SK-N-SH (cell line): ENCODE measurements at regions not wholly inside any gene's neighbourhood (a gene's known extent, or its start where the extent isn't known, plus 50 kb on each side); places are given as distances from the start of the nearest gene placed in this dataset.

Experiments used
- CTCF ChIA-PET: fragments of 300-600, 350-600 bp; formaldehyde crosslinking; extraction: SDS; loops from one replicate; lab custom pipeline; 2021; lab: Yijun Ruan, JAX
- POLR2A ChIA-PET: fragments of 350-600 bp; sonication (Branson Sonifier 250); formaldehyde crosslinking; extraction: SDS; loops from one replicate; lab custom pipeline; 2020; ENCODE audit warnings: antibody characterized with exemption, inconsistent platforms; lab: Yijun Ruan, JAX
- DNase-seq: peaks from one replicate; pipeline ENCODE4 v3.0.0; 2012
- H2AFZ ChIP-seq: fragments of 200-600 bp; sonication (generic); 2 replicates; pipeline ENCODE4 v1.8.1; 2016; ENCODE audit warnings: antibody characterized with exemption, mild to moderate bottlenecking, low read depth
- H3F3A ChIP-seq: fragments of 200-600 bp; sonication (generic); replicated peaks from 2 replicates; pipeline ENCODE3; 2016; ENCODE audit warnings: antibody characterized with exemption, mild to moderate bottlenecking; ENCODE audit not compliant: insufficient read depth
- H3K27ac ChIP-seq, 2 experiments: fragments of 200-500 bp in 1 of 2; fragments of 200-600 bp in 1 of 2; sonication (Bioruptor generic) in 1 of 2; sonication (generic), shearing (Covaris generic) in 1 of 2; 2 replicates each; pipeline versions ENCODE4 v1.5.1 to v1.6.1; 2014 to 2016; ENCODE audit warnings: low read depth in 2 of 2, inconsistent platforms in 1 of 2, low read length in 1 of 2, mild to moderate bottlenecking in 1 of 2, mixed read lengths in 1 of 2
- H3K27me3 ChIP-seq: fragments of 200-600 bp; sonication (generic), shearing (Covaris generic); 2 replicates; pipeline ENCODE4 v1.6.1; 2016; ENCODE audit warnings: mixed run types; ENCODE audit not compliant: insufficient read depth
- H3K36me3 ChIP-seq, 2 experiments: fragments of 200-500 bp in 1 of 2; fragments of 200-600 bp in 1 of 2; sonication (Bioruptor generic) in 1 of 2; sonication (generic) in 1 of 2; replicated peaks in 1 of 2; 2 replicates each; pipeline versions ENCODE3 to v1.5.1; 2014 to 2016; ENCODE audit warnings: low read length in 1 of 2, mild to moderate bottlenecking in 1 of 2; ENCODE audit not compliant: insufficient read depth in 2 of 2, control insufficient read depth in 1 of 2
- H3K4me1 ChIP-seq, 2 experiments: fragments of 200-500 bp in 1 of 2; fragments of 200-600 bp in 1 of 2; sonication (Bioruptor generic) in 1 of 2; sonication (generic), shearing (Covaris generic) in 1 of 2; 2 replicates each; pipeline versions ENCODE4 v1.5.1 to v1.6.1; 2014 to 2016; ENCODE audit warnings: low read depth in 1 of 2, low read length in 1 of 2, mixed run types in 1 of 2; ENCODE audit not compliant: insufficient read depth in 2 of 2, control insufficient read depth in 1 of 2
- H3K4me2 ChIP-seq: fragments of 200-600 bp; sonication (generic), shearing (Covaris generic); 2 replicates; pipeline ENCODE4 v1.6.1; 2017; ENCODE audit warnings: mixed run types
- H3K4me3 ChIP-seq, 2 experiments: fragments of 200-500 bp in 1 of 2; fragments of 200-600 bp in 1 of 2; sonication (Bioruptor generic) in 1 of 2; sonication (generic), shearing (Covaris generic) in 1 of 2; 2 replicates each; pipeline versions ENCODE4 v1.5.1 to v1.8.1; 2014 to 2016; ENCODE audit warnings: low read depth in 2 of 2, inconsistent platforms in 1 of 2, low read length in 1 of 2, mild to moderate bottlenecking in 1 of 2, mixed read lengths in 1 of 2, moderate library complexity in 1 of 2
- H3K79me2 ChIP-seq: fragments of 200-600 bp; sonication (generic); 2 replicates; pipeline ENCODE4 v1.8.1; 2017; ENCODE audit warnings: mild to moderate bottlenecking; ENCODE audit not compliant: insufficient read depth
- H3K9ac ChIP-seq: fragments of 200-600 bp; sonication (generic); 2 replicates; pipeline ENCODE4 v1.6.1; 2017; ENCODE audit warnings: mixed run types
- H3K9me2 ChIP-seq: fragments of 200-600 bp; sonication (generic); 2 replicates; pipeline ENCODE4 v1.6.1; 2017; ENCODE audit warnings: mixed run types
- H3K9me3 ChIP-seq: fragments of 200-600 bp; sonication (generic); 2 replicates; pipeline ENCODE4 v1.6.1; 2017; ENCODE audit warnings: mixed run types, mild to moderate bottlenecking, moderate library complexity
- H4K20me1 ChIP-seq: fragments of 200-600 bp; sonication (generic); 2 replicates; pipeline ENCODE4 v1.6.1; 2017; ENCODE audit warnings: mild to moderate bottlenecking, mixed run types; ENCODE audit not compliant: insufficient read depth
- CHD2 ChIP-seq: fragments of 150-350 bp; IDR thresholded peaks from 2 replicates; pipeline ENCODE4 v1.6.1; 2018; ENCODE audit warnings: low read length; ENCODE audit not compliant: partially characterized antibody
- EP300 ChIP-seq, 2 experiments: IDR thresholded peaks; 2 replicates each; pipeline versions ENCODE4 v1.4.0 to v1.6.1; 2012; ENCODE audit warnings: borderline replicate concordance in 1 of 2, low read depth in 1 of 2, low read length in 1 of 2
- FOXJ3 ChIP-seq: sonication (generic); formaldehyde crosslinking; IDR thresholded peaks from 2 replicates; pipeline ENCODE4 v1.5.1; 2020; ENCODE audit warnings: mild to moderate bottlenecking, missing genetic modification reagents
- JUND ChIP-seq: IDR thresholded peaks from 2 replicates; pipeline ENCODE4 v1.4.0; 2012
- MXI1 ChIP-seq: IDR thresholded peaks from 2 replicates; pipeline ENCODE4 v1.6.1; 2012; ENCODE audit warnings: mild to moderate bottlenecking, low read depth, low read length, improper control_type of control experiment
- NFIC ChIP-seq: IDR thresholded peaks from 2 replicates; pipeline ENCODE4 v1.4.0; 2012; ENCODE audit warnings: borderline replicate concordance
- POLR2AphosphoS5 ChIP-seq: IDR thresholded peaks from 2 replicates; pipeline ENCODE4 v1.6.1; 2012; ENCODE audit warnings: low read depth, low read length
- SIN3A ChIP-seq: IDR thresholded peaks from 2 replicates; pipeline ENCODE4 v1.6.1; 2012; ENCODE audit warnings: low read depth, mild to moderate bottlenecking, low read length, moderate library complexity, borderline replicate concordance
- SMC3 ChIP-seq: IDR thresholded peaks from 2 replicates; pipeline ENCODE4 v1.6.1; 2012; ENCODE audit warnings: low read depth, low read length, improper control_type of control experiment
- TEAD4 ChIP-seq: IDR thresholded peaks from 2 replicates; pipeline ENCODE4 v1.4.0; 2012; ENCODE audit warnings: mild to moderate bottlenecking, borderline replicate concordance; ENCODE audit not compliant: insufficient read depth
- USF1 ChIP-seq: IDR thresholded peaks from 2 replicates; pipeline ENCODE4 v1.4.0; 2012; ENCODE audit warnings: low read depth, borderline replicate concordance
- WGBS: methylation state at CpG from one replicate; pipeline ENCODE4 v1.1.6; 2017; ENCODE audit warnings: low lambda C conversion rate; 5-methylcytosine and 5-hydroxymethylcytosine counted together
- TF ChIP-seq, protein P1 (sequence below): IDR thresholded peaks from 2 replicates; pipeline ENCODE4; 2012
- TF ChIP-seq, protein P2 (sequence below): IDR thresholded peaks from 2 replicates; pipeline ENCODE4 v1.6.1; 2012; ENCODE audit warnings: mild to moderate bottlenecking, low read depth, low read length, moderate library complexity
- TF ChIP-seq, protein P3 (sequence below): fragments of 150-350 bp; IDR thresholded peaks from 2 replicates; pipeline ENCODE4 v1.6.1; 2016; ENCODE audit warnings: mild to moderate bottlenecking, low read depth, low read length

- Histone ChIP-seq H3K79me2 (no peaks in the 10 kb centered on the region), H3K9me2 (no peaks in the 10 kb centered on the region), H3F3A (peaks cover 24% of the 10 kb centered on the region), H3K36me3 (no peaks in the 10 kb centered on the region), H3K4me1 (peaks cover 0 to 18% of the 10 kb centered on the region in 2 experiments; a peak in 2 of 4 replicates), H4K20me1 (no peaks in the 10 kb centered on the region), H3K9me3 (no peaks in the 10 kb centered on the region), H3K27me3 (no peaks in the 10 kb centered on the region), H3K9ac (no peak overlapping the region), H3K27ac (no peak overlapping the region), H3K4me3 (no peak overlapping the region), H2AFZ (no peak overlapping the region), H3K4me2 (no peak overlapping the region)
- TF ChIP-seq JUND (no peak), CHD2 (no peak), MXI1 (no peak), EP300 (IDR thresholded peaks at IDR 0.05; ENCODE audit: borderline replicate concordance in 1 of 2, low read depth in 1 of 2, low read length in 1 of 2) (no peak), SMC3 (no peak), SIN3A (no peak), TEAD4 (no peak), POLR2AphosphoS5 (no peak), FOXJ3 (CRISPR knock-in tag) (no peak)
- TF ChIP-seq, protein P1, sequence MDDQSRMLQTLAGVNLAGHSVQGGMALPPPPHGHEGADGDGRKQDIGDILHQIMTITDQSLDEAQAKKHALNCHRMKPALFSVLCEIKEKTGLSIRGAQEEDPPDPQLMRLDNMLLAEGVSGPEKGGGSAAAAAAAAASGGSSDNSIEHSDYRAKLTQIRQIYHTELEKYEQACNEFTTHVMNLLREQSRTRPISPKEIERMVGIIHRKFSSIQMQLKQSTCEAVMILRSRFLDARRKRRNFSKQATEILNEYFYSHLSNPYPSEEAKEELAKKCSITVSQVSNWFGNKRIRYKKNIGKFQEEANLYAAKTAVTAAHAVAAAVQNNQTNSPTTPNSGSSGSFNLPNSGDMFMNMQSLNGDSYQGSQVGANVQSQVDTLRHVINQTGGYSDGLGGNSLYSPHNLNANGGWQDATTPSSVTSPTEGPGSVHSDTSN, result no peak
- TF ChIP-seq, protein P2, sequence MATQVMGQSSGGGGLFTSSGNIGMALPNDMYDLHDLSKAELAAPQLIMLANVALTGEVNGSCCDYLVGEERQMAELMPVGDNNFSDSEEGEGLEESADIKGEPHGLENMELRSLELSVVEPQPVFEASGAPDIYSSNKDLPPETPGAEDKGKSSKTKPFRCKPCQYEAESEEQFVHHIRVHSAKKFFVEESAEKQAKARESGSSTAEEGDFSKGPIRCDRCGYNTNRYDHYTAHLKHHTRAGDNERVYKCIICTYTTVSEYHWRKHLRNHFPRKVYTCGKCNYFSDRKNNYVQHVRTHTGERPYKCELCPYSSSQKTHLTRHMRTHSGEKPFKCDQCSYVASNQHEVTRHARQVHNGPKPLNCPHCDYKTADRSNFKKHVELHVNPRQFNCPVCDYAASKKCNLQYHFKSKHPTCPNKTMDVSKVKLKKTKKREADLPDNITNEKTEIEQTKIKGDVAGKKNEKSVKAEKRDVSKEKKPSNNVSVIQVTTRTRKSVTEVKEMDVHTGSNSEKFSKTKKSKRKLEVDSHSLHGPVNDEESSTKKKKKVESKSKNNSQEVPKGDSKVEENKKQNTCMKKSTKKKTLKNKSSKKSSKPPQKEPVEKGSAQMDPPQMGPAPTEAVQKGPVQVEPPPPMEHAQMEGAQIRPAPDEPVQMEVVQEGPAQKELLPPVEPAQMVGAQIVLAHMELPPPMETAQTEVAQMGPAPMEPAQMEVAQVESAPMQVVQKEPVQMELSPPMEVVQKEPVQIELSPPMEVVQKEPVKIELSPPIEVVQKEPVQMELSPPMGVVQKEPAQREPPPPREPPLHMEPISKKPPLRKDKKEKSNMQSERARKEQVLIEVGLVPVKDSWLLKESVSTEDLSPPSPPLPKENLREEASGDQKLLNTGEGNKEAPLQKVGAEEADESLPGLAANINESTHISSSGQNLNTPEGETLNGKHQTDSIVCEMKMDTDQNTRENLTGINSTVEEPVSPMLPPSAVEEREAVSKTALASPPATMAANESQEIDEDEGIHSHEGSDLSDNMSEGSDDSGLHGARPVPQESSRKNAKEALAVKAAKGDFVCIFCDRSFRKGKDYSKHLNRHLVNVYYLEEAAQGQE, result no peak
- TF ChIP-seq, protein P3, sequence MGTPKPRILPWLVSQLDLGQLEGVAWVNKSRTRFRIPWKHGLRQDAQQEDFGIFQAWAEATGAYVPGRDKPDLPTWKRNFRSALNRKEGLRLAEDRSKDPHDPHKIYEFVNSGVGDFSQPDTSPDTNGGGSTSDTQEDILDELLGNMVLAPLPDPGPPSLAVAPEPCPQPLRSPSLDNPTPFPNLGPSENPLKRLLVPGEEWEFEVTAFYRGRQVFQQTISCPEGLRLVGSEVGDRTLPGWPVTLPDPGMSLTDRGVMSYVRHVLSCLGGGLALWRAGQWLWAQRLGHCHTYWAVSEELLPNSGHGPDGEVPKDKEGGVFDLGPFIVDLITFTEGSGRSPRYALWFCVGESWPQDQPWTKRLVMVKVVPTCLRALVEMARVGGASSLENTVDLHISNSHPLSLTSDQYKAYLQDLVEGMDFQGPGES, result no peak
- ChIA-PET POLR2A (no interaction called here), CTCF (interaction anchor here (0.6 kb wide), 1 partner anchor 888 kb away, joined by 3 read pairs; no protein-coding TSS in a partner anchor)
- 66% methylated on average over 3 of the region's 3 CpGs for WGBS
- no peak for DNase-seq
Observed at GRCh38 chr11:27908621-27909020, 199.3 kb downstream of the KIF18A start.

- Histone ChIP-seq H4K20me1 (no peaks in the 10 kb centered on the region), H3K9me3 (no peaks in the 10 kb centered on the region), H3K27me3 (no peaks in the 10 kb centered on the region), H2AFZ (no peak overlapping the region), H3F3A (peaks cover 23% of the 10 kb centered on the region), H3K4me1 (peaks cover 0 to 14% of the 10 kb centered on the region in 2 experiments; a peak in 2 of 4 replicates), H3K27ac (no peak overlapping the region), H3K4me2 (no peak overlapping the region), H3K4me3 (no peak overlapping the region), H3K36me3 (no peaks in the 10 kb centered on the region), H3K79me2 (no peaks in the 10 kb centered on the region), H3K9ac (no peak overlapping the region), H3K9me2 (no peaks in the 10 kb centered on the region)
- CTCF ChIA-PET, result no interaction called here
- no peak for TF ChIP-seq MXI1
- no peak for TF ChIP-seq USF1
- no peak for TF ChIP-seq NFIC
- no peak for TF ChIP-seq EP300 (IDR thresholded peaks at IDR 0.05; ENCODE audit: borderline replicate concordance in 1 of 2, low read depth in 1 of 2, low read length in 1 of 2)
- TF ChIP-seq SIN3A, result no peak
- POLR2A ChIA-PET, result no interaction called here
- WGBS, result 55% methylated on average over 2 of the region's 2 CpGs
- DNase-seq, result no peak
Observed at GRCh38 chr11:27907530-27907929, 200.4 kb downstream of the KIF18A start.
